HG02884 (cell line): ENCODE measurements at regions not wholly inside any gene's neighbourhood (a gene's known extent, or its start where the extent isn't known, plus 50 kb on each side); places are given as distances from the start of the nearest gene placed in this dataset.
"Not testable (repeated sequence)": the region's sequence is repeated elsewhere in the genome, so short reads cannot be mapped to it uniquely, and the experiment has no call there.

Experiments
- ATAC-seq: cut with Tn5 transposase; IDR thresholded peaks from one replicate; pipeline ENCODE4 v1.9.1; 2021; ENCODE audit warnings: mild to moderate bottlenecking, moderate library complexity; ENCODE audit not compliant: unreplicated experiment

- no peak for ATAC-seq
Observed at GRCh38 chr4:189530848-189531247, 409.8 kb upstream of the FRG1 start.

GRCh38 chr4:189533603-189534002, 407.1 kb upstream of the FRG1 start:
- ATAC-seq, result no peak

GRCh38 chr4:189547559-189547958, 393.1 kb upstream of the FRG1 start:
- ATAC-seq, result no peak

- ATAC-seq, result no peak
Observed at GRCh38 chr4:189548484-189549125, 392.1 kb upstream of the FRG1 start.

- ATAC-seq, result not testable (repeated sequence)
Observed at GRCh38 chr4:189551931-189552670, 388.6 kb upstream of the FRG1 start.

GRCh38 chr4:189560605-189561004, 380.1 kb upstream of the FRG1 start:
- ATAC-seq, result not testable (repeated sequence)

- ATAC-seq, result not testable (repeated sequence)
Observed at GRCh38 chr4:189563751-189564150, 376.9 kb upstream of the FRG1 start.

GRCh38 chr4:189566271-189566670, 374.4 kb upstream of the FRG1 start:
- ATAC-seq, result not testable (repeated sequence)

- ATAC-seq, result not testable (repeated sequence)
Observed at GRCh38 chr4:189566900-189567299, 373.8 kb upstream of the FRG1 start.

- not testable (repeated sequence) for ATAC-seq
Observed at GRCh38 chr4:189579645-189580044, 361.0 kb upstream of the FRG1 start.

GRCh38 chr4:189586908-189587632, 353.6 kb upstream of the FRG1 start:
- ATAC-seq, result not testable (repeated sequence)

- ATAC-seq, result not testable (repeated sequence)
Observed at GRCh38 chr4:189589201-189589600, 351.5 kb upstream of the FRG1 start.

GRCh38 chr4:189592890-189593289, 347.8 kb upstream of the FRG1 start:
- ATAC-seq, result no peak

- no peak for ATAC-seq
Observed at GRCh38 chr4:189597341-189597740, 343.3 kb upstream of the FRG1 start.

GRCh38 chr4:189600264-189600663, 340.4 kb upstream of the FRG1 start:
- no peak for ATAC-seq

GRCh38 chr4:189600718-189601435, 339.8 kb upstream of the FRG1 start:
- no peak for ATAC-seq

GRCh38 chr4:189602827-189603226, 337.8 kb upstream of the FRG1 start:
- not testable (repeated sequence) for ATAC-seq

- ATAC-seq, result not testable (repeated sequence)
Observed at GRCh38 chr4:189610571-189610970, 330.1 kb upstream of the FRG1 start.

- ATAC-seq, result no peak
Observed at GRCh38 chr4:189613207-189613606, 327.5 kb upstream of the FRG1 start.

GRCh38 chr4:189615217-189615663, 325.4 kb upstream of the FRG1 start:
- no peak for ATAC-seq

- not testable (repeated sequence) for ATAC-seq
Observed at GRCh38 chr4:189617741-189618140, 322.9 kb upstream of the FRG1 start.
